Stimulated activated CD4-positive, alpha-beta T cell treated with anti-CD3 and anti-CD28 coated beads, Interleukin-4, amount 100 ng/mL, for 1 hour (primary cell): ENCODE measurements at regions not wholly inside any gene's neighbourhood (a gene's known extent, or its start where the extent isn't known, plus 50 kb on each side); places are given as distances from the start of the nearest gene placed in this dataset.
"Not testable (repeated sequence)": the region's sequence is repeated elsewhere in the genome, so short reads cannot be mapped to it uniquely, and the experiment has no call there.

Experiments used
- DNase-seq: peaks from one replicate; pipeline ENCODE4 v3.0.0-alpha.2; 2020

- DNase-seq = no peak
These were observed 299.6 kb upstream of the ADCY2 start for GRCh38 chr5:7096294-7096693.

- no peak for DNase-seq
These were observed 290.6 kb upstream of the ADCY2 start for GRCh38 chr5:7105358-7105757.

- DNase-seq = no peak
These were observed 278.0 kb upstream of the ADCY2 start for GRCh38 chr5:7117961-7118360.

- DNase-seq = no peak
These were observed 264.3 kb upstream of the ADCY2 start for GRCh38 chr5:7131680-7132079.

GRCh38 chr5:7146886-7147285 is 249.1 kb upstream of the ADCY2 start:
- DNase-seq = no peak

GRCh38 chr5:7157083-7157482 is 238.9 kb upstream of the ADCY2 start:
- DNase-seq = no peak

- no peak for DNase-seq
These were observed 226.6 kb upstream of the ADCY2 start for GRCh38 chr5:7169240-7169878.

- not testable (repeated sequence) for DNase-seq
These were observed 225.2 kb upstream of the ADCY2 start for GRCh38 chr5:7170785-7171184.

GRCh38 chr5:7179364-7179763 is 216.6 kb upstream of the ADCY2 start:
- DNase-seq = no peak

GRCh38 chr5:7181841-7182240 is 214.1 kb upstream of the ADCY2 start:
- no peak for DNase-seq

- DNase-seq = no peak
These were observed 210.2 kb upstream of the ADCY2 start for GRCh38 chr5:7185742-7186141.

- DNase-seq = no peak
These were observed 209.1 kb upstream of the ADCY2 start for GRCh38 chr5:7186818-7187217.

GRCh38 chr5:7190712-7191250 is 205.2 kb upstream of the ADCY2 start:
- no peak for DNase-seq

GRCh38 chr5:7192016-7192415 is 203.9 kb upstream of the ADCY2 start:
- no peak for DNase-seq

- DNase-seq = no peak
These were observed 193.1 kb upstream of the ADCY2 start for GRCh38 chr5:7202846-7203245.

- DNase-seq = no peak
These were observed 188.0 kb upstream of the ADCY2 start for GRCh38 chr5:7207979-7208378.

- DNase-seq = no peak
These were observed 187.0 kb upstream of the ADCY2 start for GRCh38 chr5:7208938-7209337.

- DNase-seq = no peak
These were observed 186.3 kb upstream of the ADCY2 start for GRCh38 chr5:7209658-7210057.

- no peak for DNase-seq
These were observed 185.4 kb upstream of the ADCY2 start for GRCh38 chr5:7210549-7210948.

GRCh38 chr5:7213525-7213924 is 182.4 kb upstream of the ADCY2 start:
- no peak for DNase-seq

- no peak for DNase-seq
These were observed 181.0 kb upstream of the ADCY2 start for GRCh38 chr5:7214906-7215416.

- DNase-seq = no peak
These were observed 177.8 kb upstream of the ADCY2 start for GRCh38 chr5:7218141-7218540.

GRCh38 chr5:7220156-7220555 is 175.8 kb upstream of the ADCY2 start:
- no peak for DNase-seq

GRCh38 chr5:7221041-7221440 is 174.9 kb upstream of the ADCY2 start:
- DNase-seq = no peak

GRCh38 chr5:7225826-7226225 is 170.1 kb upstream of the ADCY2 start:
- no peak for DNase-seq
